Prostate gland (tissue), 2 donors: ENCODE measurements at regions not wholly inside any gene's neighbourhood (a gene's known extent, or its start where the extent isn't known, plus 50 kb on each side); places are given as distances from the start of the nearest gene placed in this dataset.

ENCODE experiments used
- CTCF ChIP-seq, 4 experiments: fragments of 200-600 bp in 2 of 4; fragments of 450-650 bp in 2 of 4; sonication (generic) in 2 of 4; IDR thresholded peaks; 1 replicate in 3 of 4; 2 replicates in 1 of 4; pipeline ENCODE4 v1.5.1; 2016 to 2019; ENCODE audit warnings: antibody characterized with exemption in 4 of 4, mild to moderate bottlenecking in 2 of 4, moderate library complexity in 2 of 4
- POLR2A ChIP-seq: fragments of 450-650 bp; IDR thresholded peaks from one replicate; pipeline ENCODE4 v1.6.1; 2016; ENCODE audit warnings: antibody characterized with exemption, mild to moderate bottlenecking
- POLR2AphosphoS5 ChIP-seq: sonication (generic); formaldehyde crosslinking; IDR thresholded peaks from one replicate; pipeline ENCODE4 v1.6.1; 2017; ENCODE audit warnings: antibody characterized with exemption

DNA sequence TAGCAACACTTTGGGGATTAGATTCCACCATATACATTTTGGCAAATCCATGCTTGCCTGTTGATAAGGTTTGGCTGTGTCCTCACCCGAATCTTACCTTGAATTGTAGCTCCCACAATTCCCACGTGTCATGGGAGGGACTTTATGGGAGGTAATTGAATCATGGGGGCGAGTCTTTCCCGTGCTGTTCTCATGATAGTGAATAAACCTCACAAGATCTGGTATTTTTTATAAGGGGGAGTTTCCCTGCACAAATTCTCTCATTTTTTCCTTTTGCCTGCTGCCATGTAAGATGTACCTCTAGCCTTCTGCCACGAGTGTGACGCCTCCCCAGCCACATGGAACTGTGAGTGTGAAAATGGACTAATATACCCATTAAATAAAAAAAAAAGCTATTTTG is 265.3 kb downstream of the MRPL39 start:
- TF ChIP-seq POLR2A (no peak), CTCF (IDR thresholded peaks at IDR 0.05) (no peak), POLR2AphosphoS5 (no peak)
